ENCODE measurements at regions not wholly inside any gene's neighbourhood (a gene's known extent, or its start where the extent isn't known, plus 50 kb on each side); places are given as distances from the start of the nearest gene placed in this dataset.

DNA sequence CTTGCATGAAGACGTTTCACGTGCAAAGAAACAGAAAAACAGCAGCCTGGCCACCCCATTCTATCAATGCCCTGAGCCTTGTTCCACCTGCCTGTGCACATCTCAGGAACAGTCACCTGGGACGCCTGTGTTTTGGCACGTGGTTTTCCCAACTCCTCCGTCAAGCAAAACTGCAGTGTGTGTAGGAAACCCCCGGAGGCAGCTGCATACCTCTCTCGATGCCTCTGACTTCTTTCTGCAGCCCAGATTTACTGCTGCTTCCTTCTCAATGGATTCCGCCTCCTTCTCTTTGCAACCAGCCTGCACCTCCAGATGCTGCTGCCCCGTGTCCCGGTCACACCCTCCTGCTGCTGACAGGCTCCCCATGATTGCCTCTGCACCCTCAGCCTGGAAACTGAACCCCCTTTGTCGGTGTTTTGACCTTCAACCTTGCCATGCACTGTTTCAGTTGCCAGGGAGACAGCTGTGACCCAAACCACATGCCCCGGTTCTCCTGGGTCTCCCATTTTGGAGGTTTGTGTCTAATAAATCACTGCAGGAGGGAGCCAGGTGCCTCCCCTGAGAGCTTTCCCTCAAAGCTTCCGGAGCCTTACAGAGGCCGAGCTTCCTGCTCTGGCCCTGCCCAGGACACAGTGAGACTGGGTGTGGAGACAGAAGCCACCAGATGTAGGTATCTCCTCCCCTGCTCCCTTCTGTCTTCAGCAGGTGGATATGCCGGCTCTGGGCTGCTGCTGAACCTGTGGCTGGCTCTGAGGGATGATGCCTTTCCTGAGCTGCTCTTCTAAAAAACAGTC is 395.5 kb upstream of the IRX1 start:
- H3K27me3 ChIP-seq, result peaks cover 0 to 21% of the 10 kb centered on the region in 2 donors
- WGBS, 2 donors, result 30 to 33% methylated on average over 14 to 15 of the region's 15 CpGs

GRCh38 chr5:3198074-3198449 is 397.6 kb upstream of the IRX1 start:
- WGBS, 2 donors, result 13 to 19% methylated on average over 7 of the region's 7 CpGs
- DNase-seq (ENCODE audit: low spot score in 2 of 2), result no peak
- H3K4me1 ChIP-seq, result peaks cover 0 to 9% (median 0%) of the 10 kb centered on the region in 4 donors
- no peaks in the 10 kb centered on the region for H3K9me3 ChIP-seq
- H3K27ac ChIP-seq, result no peak overlapping the region
- no peaks in the 10 kb centered on the region for H3K36me3 ChIP-seq
- no peak overlapping the region for H3K4me3 ChIP-seq
- TF ChIP-seq, protein P1, sequence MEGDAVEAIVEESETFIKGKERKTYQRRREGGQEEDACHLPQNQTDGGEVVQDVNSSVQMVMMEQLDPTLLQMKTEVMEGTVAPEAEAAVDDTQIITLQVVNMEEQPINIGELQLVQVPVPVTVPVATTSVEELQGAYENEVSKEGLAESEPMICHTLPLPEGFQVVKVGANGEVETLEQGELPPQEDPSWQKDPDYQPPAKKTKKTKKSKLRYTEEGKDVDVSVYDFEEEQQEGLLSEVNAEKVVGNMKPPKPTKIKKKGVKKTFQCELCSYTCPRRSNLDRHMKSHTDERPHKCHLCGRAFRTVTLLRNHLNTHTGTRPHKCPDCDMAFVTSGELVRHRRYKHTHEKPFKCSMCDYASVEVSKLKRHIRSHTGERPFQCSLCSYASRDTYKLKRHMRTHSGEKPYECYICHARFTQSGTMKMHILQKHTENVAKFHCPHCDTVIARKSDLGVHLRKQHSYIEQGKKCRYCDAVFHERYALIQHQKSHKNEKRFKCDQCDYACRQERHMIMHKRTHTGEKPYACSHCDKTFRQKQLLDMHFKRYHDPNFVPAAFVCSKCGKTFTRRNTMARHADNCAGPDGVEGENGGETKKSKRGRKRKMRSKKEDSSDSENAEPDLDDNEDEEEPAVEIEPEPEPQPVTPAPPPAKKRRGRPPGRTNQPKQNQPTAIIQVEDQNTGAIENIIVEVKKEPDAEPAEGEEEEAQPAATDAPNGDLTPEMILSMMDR (IDR thresholded peaks at IDR 0.05), result no peak
- TF ChIP-seq EP300 (IDR thresholded peaks at IDR 0.05) (no peak), POLR2A (IDR thresholded peaks at IDR 0.05) (no peak)
- peaks cover 0 to 21% of the 10 kb centered on the region in 2 donors for H3K27me3 ChIP-seq

More for the DNA sequence above, 395.5 kb upstream of the IRX1 start:
- H3K4me3 ChIP-seq, result no peak overlapping the region
- TF ChIP-seq EP300 (IDR thresholded peaks at IDR 0.05) (no peak), POLR2A (IDR thresholded peaks at IDR 0.05) (no peak)
- TF ChIP-seq, protein P1 (IDR thresholded peaks at IDR 0.05), result no peak
- H3K36me3 ChIP-seq, result no peaks in the 10 kb centered on the region
- H3K4me1 ChIP-seq, result peaks cover 0 to 9% (median 0%) of the 10 kb centered on the region in 4 donors
- H3K27ac ChIP-seq, result no peak overlapping the region
- H3K9me3 ChIP-seq, result peaks cover 0 to 12% (median 0%) of the 10 kb centered on the region in 4 donors
- DNase-seq (ENCODE audit: low spot score in 2 of 2), result no peak

- Histone ChIP-seq H3K9me3 (no peaks in the 10 kb centered on the region), H3K27me3 (peaks cover 0 to 21% of the 10 kb centered on the region in 2 donors), H3K36me3 (no peaks in the 10 kb centered on the region), H3K4me1 (peaks cover 0 to 9% (median 0%) of the 10 kb centered on the region in 4 donors), H3K27ac (no peak overlapping the region), H3K4me3 (no peak overlapping the region)
- 3 to 8% methylated on average over 25 to 27 of the region's 29 CpGs for WGBS, 2 donors
- DNase-seq (ENCODE audit: low spot score in 2 of 2), result no peak
- TF ChIP-seq, protein P1 (IDR thresholded peaks at IDR 0.05), result no peak
- TF ChIP-seq EP300 (IDR thresholded peaks at IDR 0.05) (no peak), POLR2A (IDR thresholded peaks at IDR 0.05) (no peak)
These were observed 398.1 kb upstream of the IRX1 start for GRCh38 chr5:3197304-3198073.

DNA sequence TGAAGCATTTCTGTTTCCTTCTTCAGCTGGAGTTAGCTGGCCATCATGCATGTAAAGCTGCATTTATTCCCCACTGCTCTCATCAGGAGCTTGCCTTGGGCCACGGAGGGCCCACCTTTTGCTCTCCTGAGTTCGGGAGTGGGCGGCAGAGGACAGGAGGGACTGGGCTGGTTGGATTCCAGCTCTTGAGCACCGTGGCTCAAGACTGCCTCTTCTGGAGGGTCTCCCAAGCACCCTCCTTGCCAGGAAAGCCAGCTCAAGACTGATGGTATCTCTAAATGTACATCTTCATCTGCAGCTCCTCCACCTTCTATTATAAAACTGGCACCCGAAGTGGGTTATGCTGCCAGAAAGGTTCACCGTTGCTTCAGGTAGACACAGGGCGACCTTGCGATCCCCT is 399.6 kb upstream of the IRX1 start:
- H3K36me3 ChIP-seq, result no peaks in the 10 kb centered on the region
- no peaks in the 10 kb centered on the region for H3K9me3 ChIP-seq
- H3K4me3 ChIP-seq, result no peak overlapping the region
- no peak overlapping the region for H3K27ac ChIP-seq
- TF ChIP-seq, protein P1 (IDR thresholded peaks at IDR 0.05), result no peak
- TF ChIP-seq POLR2A (IDR thresholded peaks at IDR 0.05), result no peak
- TF ChIP-seq EP300 (IDR thresholded peaks at IDR 0.05), result no peak
- no peak for DNase-seq (ENCODE audit: low spot score in 2 of 2)
- peaks cover 0 to 9% (median 0%) of the 10 kb centered on the region in 4 donors for H3K4me1 ChIP-seq
- peaks cover 0 to 21% of the 10 kb centered on the region in 2 donors for H3K27me3 ChIP-seq
- WGBS, 2 donors, result 45 to 57% methylated on average over 8 of the region's 8 CpGs

DNA sequence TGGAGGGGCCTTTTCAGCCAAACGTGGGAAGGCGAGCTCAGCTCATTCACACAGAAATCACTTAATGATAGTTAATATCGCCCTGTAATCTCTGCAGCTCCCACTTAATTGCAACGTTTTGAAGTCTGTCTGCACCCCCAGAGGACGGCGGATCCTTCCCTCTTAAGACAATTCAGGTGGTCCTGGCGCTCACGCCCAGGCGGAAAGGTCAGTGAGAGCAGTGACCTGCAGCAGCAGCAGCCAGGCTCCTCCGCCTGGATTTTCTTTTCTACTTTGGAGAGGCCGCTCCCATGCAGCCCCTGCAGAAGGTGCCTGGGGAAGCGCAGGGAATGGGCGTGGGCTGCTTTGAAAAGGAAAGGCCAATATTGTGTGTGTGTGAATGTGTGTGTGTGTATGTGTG is 400.9 kb upstream of the IRX1 start:
- Histone ChIP-seq H3K27ac (no peak overlapping the region), H3K4me3 (no peak overlapping the region), H3K27me3 (peaks cover 0 to 17% of the 10 kb centered on the region in 2 donors), H3K4me1 (peaks cover 0 to 9% (median 0%) of the 10 kb centered on the region in 4 donors), H3K9me3 (no peaks in the 10 kb centered on the region), H3K36me3 (no peaks in the 10 kb centered on the region)
- TF ChIP-seq POLR2A (IDR thresholded peaks at IDR 0.05), result no peak
- TF ChIP-seq, protein P1 (IDR thresholded peaks at IDR 0.05), result no peak
- TF ChIP-seq EP300 (IDR thresholded peaks at IDR 0.05), result no peak
- WGBS, 2 donors, result 21 to 33% methylated on average over 13 of the region's 13 CpGs
- no peak for DNase-seq (ENCODE audit: low spot score in 2 of 2)

Data from tibial nerve (tissue), 4 donors.